ENCODE measurements at regions not wholly inside any gene's neighbourhood (a gene's known extent, or its start where the extent isn't known, plus 50 kb on each side); places are given as distances from the start of the nearest gene placed in this dataset.

DNA sequence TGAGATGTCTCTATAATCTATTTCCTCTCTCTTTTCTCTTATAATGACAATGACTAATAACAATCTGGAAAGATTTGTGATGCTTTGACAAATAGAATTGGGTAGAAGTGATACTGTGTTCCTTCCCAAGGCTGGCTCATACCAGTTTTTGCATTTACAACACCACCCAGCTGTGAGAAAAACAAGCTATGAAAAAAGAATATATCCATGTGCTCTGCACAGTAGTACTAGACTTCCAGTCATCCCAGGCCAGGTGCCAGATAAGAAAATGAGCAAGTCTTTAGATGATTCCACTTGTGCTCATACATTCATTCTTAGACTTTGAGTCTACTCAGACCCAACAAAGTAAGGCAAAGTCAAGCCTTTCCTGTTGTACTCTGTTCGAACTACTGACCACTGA lies 350.2 kb upstream of the POU1F1 start:
- Histone ChIP-seq H3K27me3 (ENCODE audit: control insufficient read depth in 2 of 2, insufficient read depth in 2 of 2, low read length in 2 of 2) (no peaks in the 10 kb centered on the region), H3K79me2 (ENCODE audit: control insufficient read depth, insufficient read depth, low read length) (no peaks in the 10 kb centered on the region), H3K9me3 (replicated peaks; ENCODE audit: control insufficient read depth, insufficient read depth, low read depth, low read length) (no peaks in the 10 kb centered on the region; the same call in 1 of the 2 replicates), H3K9ac (ENCODE audit: insufficient read depth in 1 of 2, low read depth in 2 of 2, low read length in 2 of 2) (no peak overlapping the region), H3K4me1 (replicated peaks in 1 of 2; ENCODE audit: control insufficient read depth in 2 of 2, insufficient read depth in 2 of 2, low read length in 2 of 2) (peaks cover 0 to 6% of the 10 kb centered on the region in 2 experiments; a peak in 3 of 5 replicates), H4K20me1 (replicated peaks; ENCODE audit: control insufficient read depth, insufficient read depth, low read length) (no peaks in the 10 kb centered on the region), H3K9me1 (ENCODE audit: control insufficient read depth, insufficient read depth, low read length) (no peaks in the 10 kb centered on the region), H3K4me2 (ENCODE audit: insufficient read depth, low read length) (no peak overlapping the region), H2AFZ (ENCODE audit: low read depth, low read length) (peak overlapping the region; percentile 50; the same call in 1 of the 2 replicates), H3K4me3 (no peak overlapping the region), H3K27ac (ENCODE audit: extremely low read depth, low read depth, low read length) (no peak overlapping the region), H3K36me3 (ENCODE audit: control insufficient read depth, insufficient read depth, low read length) (no peaks in the 10 kb centered on the region)
- DNase-seq (ENCODE audit: extremely low read depth in 1 of 4, low spot score in 3 of 4) (no peak), FAIRE-seq (no peak), ATAC-seq (no peak)
- no TSS peak for BruUV-seq (replicated peaks)
- CTCF ChIA-PET (ENCODE audit: low intra/inter-chr PET ratio): no interaction called here
- intact Hi-C loops (cut with micrococcal nuclease): no loop called here
- POLR2A ChIA-PET: no interaction called here
- 20% methylated on average over 1 of the region's 1 CpG for WGBS (ENCODE audit: insufficient coverage, low coverage, missing lambda C conversion rate)
- in situ Hi-C loops (cut with MboI): no loop called here
- no peak for TF ChIP-seq KDM5B (IDR thresholded peaks at IDR 0.05; ENCODE audit: insufficient replicate concordance, low read depth, low read length)
- TF ChIP-seq, protein P1, sequence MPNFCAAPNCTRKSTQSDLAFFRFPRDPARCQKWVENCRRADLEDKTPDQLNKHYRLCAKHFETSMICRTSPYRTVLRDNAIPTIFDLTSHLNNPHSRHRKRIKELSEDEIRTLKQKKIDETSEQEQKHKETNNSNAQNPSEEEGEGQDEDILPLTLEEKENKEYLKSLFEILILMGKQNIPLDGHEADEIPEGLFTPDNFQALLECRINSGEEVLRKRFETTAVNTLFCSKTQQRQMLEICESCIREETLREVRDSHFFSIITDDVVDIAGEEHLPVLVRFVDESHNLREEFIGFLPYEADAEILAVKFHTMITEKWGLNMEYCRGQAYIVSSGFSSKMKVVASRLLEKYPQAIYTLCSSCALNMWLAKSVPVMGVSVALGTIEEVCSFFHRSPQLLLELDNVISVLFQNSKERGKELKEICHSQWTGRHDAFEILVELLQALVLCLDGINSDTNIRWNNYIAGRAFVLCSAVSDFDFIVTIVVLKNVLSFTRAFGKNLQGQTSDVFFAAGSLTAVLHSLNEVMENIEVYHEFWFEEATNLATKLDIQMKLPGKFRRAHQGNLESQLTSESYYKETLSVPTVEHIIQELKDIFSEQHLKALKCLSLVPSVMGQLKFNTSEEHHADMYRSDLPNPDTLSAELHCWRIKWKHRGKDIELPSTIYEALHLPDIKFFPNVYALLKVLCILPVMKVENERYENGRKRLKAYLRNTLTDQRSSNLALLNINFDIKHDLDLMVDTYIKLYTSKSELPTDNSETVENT (CRISPR knock-in tag; IDR thresholded peaks at IDR 0.05): no peak
- TF ChIP-seq MCM5 (IDR thresholded peaks at IDR 0.05; ENCODE audit: low read depth): no peak
- no peak for TF ChIP-seq CREM (IDR thresholded peaks at IDR 0.05; ENCODE audit: low read depth)
- TF ChIP-seq, protein P2, sequence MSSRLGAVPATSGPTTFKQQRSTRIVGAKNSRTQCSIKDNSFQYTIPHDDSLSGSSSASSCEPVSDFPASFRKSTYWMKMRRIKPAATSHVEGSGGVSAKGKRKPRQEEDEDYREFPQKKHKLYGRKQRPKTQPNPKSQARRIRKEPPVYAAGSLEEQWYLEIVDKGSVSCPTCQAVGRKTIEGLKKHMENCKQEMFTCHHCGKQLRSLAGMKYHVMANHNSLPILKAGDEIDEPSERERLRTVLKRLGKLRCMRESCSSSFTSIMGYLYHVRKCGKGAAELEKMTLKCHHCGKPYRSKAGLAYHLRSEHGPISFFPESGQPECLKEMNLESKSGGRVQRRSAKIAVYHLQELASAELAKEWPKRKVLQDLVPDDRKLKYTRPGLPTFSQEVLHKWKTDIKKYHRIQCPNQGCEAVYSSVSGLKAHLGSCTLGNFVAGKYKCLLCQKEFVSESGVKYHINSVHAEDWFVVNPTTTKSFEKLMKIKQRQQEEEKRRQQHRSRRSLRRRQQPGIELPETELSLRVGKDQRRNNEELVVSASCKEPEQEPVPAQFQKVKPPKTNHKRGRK (tag; IDR thresholded peaks at IDR 0.05): no peak
- no peak for TF ChIP-seq ELF4 (CRISPR knock-in tag; IDR thresholded peaks at IDR 0.05)
- TF ChIP-seq, protein P3, sequence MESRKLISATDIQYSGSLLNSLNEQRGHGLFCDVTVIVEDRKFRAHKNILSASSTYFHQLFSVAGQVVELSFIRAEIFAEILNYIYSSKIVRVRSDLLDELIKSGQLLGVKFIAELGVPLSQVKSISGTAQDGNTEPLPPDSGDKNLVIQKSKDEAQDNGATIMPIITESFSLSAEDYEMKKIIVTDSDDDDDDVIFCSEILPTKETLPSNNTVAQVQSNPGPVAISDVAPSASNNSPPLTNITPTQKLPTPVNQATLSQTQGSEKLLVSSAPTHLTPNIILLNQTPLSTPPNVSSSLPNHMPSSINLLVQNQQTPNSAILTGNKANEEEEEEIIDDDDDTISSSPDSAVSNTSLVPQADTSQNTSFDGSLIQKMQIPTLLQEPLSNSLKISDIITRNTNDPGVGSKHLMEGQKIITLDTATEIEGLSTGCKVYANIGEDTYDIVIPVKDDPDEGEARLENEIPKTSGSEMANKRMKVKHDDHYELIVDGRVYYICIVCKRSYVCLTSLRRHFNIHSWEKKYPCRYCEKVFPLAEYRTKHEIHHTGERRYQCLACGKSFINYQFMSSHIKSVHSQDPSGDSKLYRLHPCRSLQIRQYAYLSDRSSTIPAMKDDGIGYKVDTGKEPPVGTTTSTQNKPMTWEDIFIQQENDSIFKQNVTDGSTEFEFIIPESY (CRISPR knock-in tag; IDR thresholded peaks at IDR 0.05): no peak
- no peak for TF ChIP-seq WHSC1 (IDR thresholded peaks at IDR 0.05; ENCODE audit: low read length)
- no peak for TF ChIP-seq HLTF (IDR thresholded peaks at IDR 0.05)
- TF ChIP-seq DPF2 (IDR thresholded peaks at IDR 0.05): no peak
- no peak for TF ChIP-seq ETV6 (IDR thresholded peaks at IDR 0.05; ENCODE audit: borderline replicate concordance in 1 of 2, low read depth in 2 of 2, low read length in 1 of 2)
- TF ChIP-seq ETV6 (CRISPR knock-in tag; IDR thresholded peaks at IDR 0.05; ENCODE audit: borderline replicate concordance): no peak
- TF ChIP-seq PHB2 (IDR thresholded peaks at IDR 0.05; ENCODE audit: low read depth): no peak
- TF ChIP-seq TFAM (CRISPR knock-in tag; conservative IDR thresholded peaks at IDR 0.05): no peak
- no peak for TF ChIP-seq RHOXF2B (CRISPR knock-in tag; conservative IDR thresholded peaks at IDR 0.05)
- no peak for TF ChIP-seq GATA2 (CRISPR knock-in tag; IDR thresholded peaks at IDR 0.05)
- no peak for TF ChIP-seq PHF8 (IDR thresholded peaks at IDR 0.05; ENCODE audit: borderline replicate concordance, low read length)
